Motor neuron (in vitro differentiated cells): ENCODE measurements at regions not wholly inside any gene's neighbourhood (a gene's known extent, or its start where the extent isn't known, plus 50 kb on each side); places are given as distances from the start of the nearest gene placed in this dataset.
"Not testable (repeated sequence)": the region's sequence is repeated elsewhere in the genome, so short reads cannot be mapped to it uniquely, and the experiment has no call there.

ENCODE experiments used
- ATAC-seq, 8 experiments: fragments of 200-7000 bp; cut with Tn5 transposase; replicated peaks in 6 of 8; 2 replicates each; pipeline ENCODE4 v1.8.0; 2021; ENCODE audit warnings: mild to moderate bottlenecking in 8 of 8, moderate library complexity in 8 of 8
- H3K27ac ChIP-seq, 2 donors: fragments of 250-450 bp; sonication (Bioruptor Pico); 2 replicates each; pipeline ENCODE4 v1.9.0; 2021; ENCODE audit warnings: antibody characterized with exemption in 2 of 2, mild to moderate bottlenecking in 2 of 2, moderate library complexity in 1 of 2
- H3K4me1 ChIP-seq, 2 donors: fragments of 250-450 bp; sonication (Bioruptor Pico); replicated peaks in 1 of 2; 2 replicates each; pipeline ENCODE4 v1.6.1; 2021; ENCODE audit warnings: antibody characterized with exemption in 2 of 2, mild to moderate bottlenecking in 2 of 2, moderate library complexity in 1 of 2
- H3K4me3 ChIP-seq, 5 donors: fragments of 250-450 bp; sonication (Bioruptor Pico); 2 replicates each; pipeline ENCODE4 v1.9.0; 2021; ENCODE audit warnings: antibody characterized with exemption in 5 of 5, mild to moderate bottlenecking in 5 of 5, moderate library complexity in 4 of 5
- WGBS, 10 experiments: fragments of 450-650 bp; shearing (Covaris generic); methylation state at CpG; one replicate each; pipeline ENCODE4 v1.0.0; 2022; 5-methylcytosine and 5-hydroxymethylcytosine counted together
- in situ Hi-C, 9 experiments: fragments of 400-800 bp; cut with MboI; loops; one replicate each; pipeline ENCODE4 v1.15.0; 2021; ENCODE audit warnings: low sequenced_read_pairs in 9 of 9, low pct_unique_long_range_greater_than_20kb in 2 of 9; ENCODE audit not compliant: unreplicated experiment in 9 of 9

GRCh38 chr21:35724156-35724555, 336.2 kb downstream of the SETD4 start:
- no peak overlapping the region for H3K4me3 ChIP-seq
- in situ Hi-C loops, result no loop called here
- 20 to 100% (median 76%) methylated on average over 1 to 4 of the region's 4 CpGs; no CpG with 5 or more reads in 1 of the 10 experiments for WGBS, 10 experiments
- ATAC-seq, result no peak
- H3K27ac ChIP-seq, result no peak overlapping the region
- H3K4me1 ChIP-seq, result no peaks in the 10 kb centered on the region

- H3K4me1 ChIP-seq, result no peaks in the 10 kb centered on the region
- H3K4me3 ChIP-seq, result no peak overlapping the region
- 0 to 79% (median 34%) methylated on average over 1 to 4 of the region's 4 CpGs for WGBS, 10 experiments
- no peak for ATAC-seq
- H3K27ac ChIP-seq, result no peak overlapping the region
- in situ Hi-C loops, result no loop called here
Observed at GRCh38 chr21:35721701-35722100, 338.6 kb downstream of the SETD4 start.

- H3K4me3 ChIP-seq, result no peak overlapping the region
- peak in 2 of 8 experiments; percentile 21 to 31 for ATAC-seq
- 4 to 100% (median 76%) methylated on average over 2 to 6 of the region's 6 CpGs for WGBS, 10 experiments
- H3K27ac ChIP-seq, result no peak overlapping the region
- in situ Hi-C loops, result no loop called here
- no peaks in the 10 kb centered on the region for H3K4me1 ChIP-seq
Observed at GRCh38 chr21:35720208-35720731, 340.1 kb downstream of the SETD4 start.

GRCh38 chr21:35719080-35719479, 341.2 kb downstream of the SETD4 start:
- no peaks in the 10 kb centered on the region for H3K4me1 ChIP-seq
- in situ Hi-C loops, result no loop called here
- no peak overlapping the region for H3K4me3 ChIP-seq
- no peak for ATAC-seq
- no peak overlapping the region for H3K27ac ChIP-seq
- WGBS, 10 experiments, result 38 to 100% (median 75%) methylated on average over 1 of the region's 1 CpG; no CpG with 5 or more reads in 1 of the 10 experiments

- 9 to 83% (median 69%) methylated on average over 1 to 2 of the region's 2 CpGs for WGBS, 10 experiments
- in situ Hi-C loops, result no loop called here
- H3K4me1 ChIP-seq, result no peaks in the 10 kb centered on the region
- no peak overlapping the region for H3K4me3 ChIP-seq
- ATAC-seq, result no peak
- no peak overlapping the region for H3K27ac ChIP-seq
Observed at GRCh38 chr21:35716876-35717565, 343.3 kb downstream of the SETD4 start.

- 22 to 80% (median 57%) methylated on average over 1 to 2 of the region's 2 CpGs; no CpG with 5 or more reads in 2 of the 10 experiments for WGBS, 10 experiments
- Histone ChIP-seq H3K4me1 (no peaks in the 10 kb centered on the region), H3K4me3 (no peak overlapping the region), H3K27ac (no peak overlapping the region)
- in situ Hi-C loops, result no loop called here
- ATAC-seq, result no peak
Observed at GRCh38 chr21:35713914-35714313, 346.4 kb downstream of the SETD4 start.

- in situ Hi-C loops, result no loop called here
- ATAC-seq, result no peak
- Histone ChIP-seq H3K27ac (no peak overlapping the region), H3K4me3 (no peak overlapping the region), H3K4me1 (no peaks in the 10 kb centered on the region)
- WGBS, 10 experiments, result 29 to 79% (median 67%) methylated on average over 1 to 2 of the region's 2 CpGs; no CpG with 5 or more reads in 7 of the 10 experiments
Observed at GRCh38 chr21:35711661-35712060, 348.7 kb downstream of the SETD4 start.

- Histone ChIP-seq H3K4me1 (no peaks in the 10 kb centered on the region), H3K27ac (no peak overlapping the region), H3K4me3 (no peak overlapping the region)
- in situ Hi-C loops, result no loop called here
- WGBS, 10 experiments, result 15 to 92% (median 63%) methylated on average over 1 to 3 of the region's 3 CpGs; no CpG with 5 or more reads in 1 of the 10 experiments
- ATAC-seq, result no peak
Observed at GRCh38 chr21:35711213-35711612, 349.1 kb downstream of the SETD4 start.

- H3K27ac ChIP-seq, ATAC-seq, H3K4me1 ChIP-seq, in situ Hi-C loops, H3K4me3 ChIP-seq: not testable (repeated sequence)
- 20 to 67% (median 61%) methylated on average over 1 to 2 of the region's 3 CpGs; no CpG with 5 or more reads in 6 of the 10 experiments for WGBS, 10 experiments
Observed at GRCh38 chr21:35709990-35710389, 350.3 kb downstream of the SETD4 start.

GRCh38 chr21:35705888-35706287, 354.4 kb downstream of the SETD4 start:
- in situ Hi-C loops, result no loop called here
- WGBS, 10 experiments, result 88 to 91% methylated on average over 1 of the region's 1 CpG; no CpG with 5 or more reads in 8 of the 10 experiments
- no peak overlapping the region for H3K4me3 ChIP-seq
- no peak for ATAC-seq
- H3K27ac ChIP-seq, result no peak overlapping the region
- H3K4me1 ChIP-seq, result no peaks in the 10 kb centered on the region

GRCh38 chr21:35705237-35705887, 355.0 kb downstream of the SETD4 start:
- 85 to 100% (median 93%) methylated on average over 1 to 2 of the region's 2 CpGs; no CpG with 5 or more reads in 3 of the 10 experiments for WGBS, 10 experiments
- no peak for ATAC-seq
- Histone ChIP-seq H3K4me3 (no peak overlapping the region), H3K4me1 (no peaks in the 10 kb centered on the region), H3K27ac (no peak overlapping the region)
- in situ Hi-C loops, result no loop called here

- no peak overlapping the region for H3K27ac ChIP-seq
- ATAC-seq, result no peak
- 88 to 100% (median 100%) methylated on average over 1 of the region's 1 CpG; no CpG with 5 or more reads in 2 of the 10 experiments for WGBS, 10 experiments
- in situ Hi-C loops, result no loop called here
- H3K4me3 ChIP-seq, result no peak overlapping the region
- H3K4me1 ChIP-seq, result no peaks in the 10 kb centered on the region
Observed at GRCh38 chr21:35703704-35704103, 356.6 kb downstream of the SETD4 start.

- Histone ChIP-seq H3K4me3 (no peak overlapping the region), H3K27ac (no peak overlapping the region), H3K4me1 (no peaks in the 10 kb centered on the region)
- in situ Hi-C loops, result no loop called here
- 19 to 100% (median 59%) methylated on average over 1 to 3 of the region's 3 CpGs; no CpG with 5 or more reads in 4 of the 10 experiments for WGBS, 10 experiments
- ATAC-seq, result no peak
Observed at GRCh38 chr21:35699361-35699760, 361.0 kb downstream of the SETD4 start.
